ENCODE measurements at regions not wholly inside any gene's neighbourhood (a gene's known extent, or its start where the extent isn't known, plus 50 kb on each side); places are given as distances from the start of the nearest gene placed in this dataset.

DNA sequence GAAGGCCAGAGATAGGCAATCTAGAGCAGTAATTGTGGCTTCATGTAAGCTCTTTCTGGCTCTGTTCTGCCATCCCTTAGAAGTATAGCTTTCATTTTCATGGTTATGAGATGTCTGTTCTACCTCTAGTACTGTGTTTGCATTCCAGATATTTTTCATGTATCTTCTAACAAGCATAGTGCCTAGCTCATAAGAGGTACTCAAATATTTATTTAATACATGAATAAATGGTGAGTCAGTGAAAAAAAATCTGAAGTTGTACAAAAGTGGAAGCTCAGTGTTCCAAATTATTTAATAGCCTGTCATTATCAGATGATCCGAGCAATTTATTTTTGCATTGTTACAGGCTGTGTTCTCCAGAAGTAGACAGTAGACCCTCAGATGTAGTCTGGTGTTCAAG, 64.3 kb downstream of the OXSM start:
- TF ChIP-seq RARB (CRISPR knock-in tag; IDR thresholded peaks at IDR 0.05) (no peak), ZFP30 (CRISPR knock-in tag; IDR thresholded peaks at IDR 0.05) (no peak)

Data from SK-N-SH treated with all-trans-retinoic acid at 6 μM for 48 hours (cell line).